CD4-positive, alpha-beta T cell treated with Interleukin-15 for 1 hour (primary cell): ENCODE measurements at regions not wholly inside any gene's neighbourhood (a gene's known extent, or its start where the extent isn't known, plus 50 kb on each side); places are given as distances from the start of the nearest gene placed in this dataset.
"Not testable (repeated sequence)": the region's sequence is repeated elsewhere in the genome, so short reads cannot be mapped to it uniquely, and the experiment has no call there.

Experiments
- DNase-seq: peaks from one replicate; pipeline ENCODE4 v3.0.0-alpha.2; 2020

DNA sequence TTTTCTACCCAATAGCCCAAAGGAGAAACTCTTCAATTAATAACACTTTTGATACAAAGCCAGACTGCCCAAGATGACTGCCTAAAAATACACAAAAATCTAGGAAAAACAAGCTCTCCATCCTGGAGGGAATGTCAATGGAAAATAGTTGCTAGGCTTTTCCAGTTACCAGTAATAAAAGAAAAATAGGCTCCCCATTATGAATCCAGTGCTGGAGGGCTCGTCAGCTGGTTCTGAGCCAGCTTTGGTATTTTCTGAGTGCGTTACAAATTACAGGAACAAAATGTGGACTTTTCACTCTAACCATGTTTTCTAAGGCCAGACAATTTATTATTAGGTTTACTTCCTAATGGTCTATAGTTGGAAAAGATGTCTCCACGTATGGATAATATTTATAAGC is 414.5 kb downstream of the ACTL7B start:
- DNase-seq: no peak

DNA sequence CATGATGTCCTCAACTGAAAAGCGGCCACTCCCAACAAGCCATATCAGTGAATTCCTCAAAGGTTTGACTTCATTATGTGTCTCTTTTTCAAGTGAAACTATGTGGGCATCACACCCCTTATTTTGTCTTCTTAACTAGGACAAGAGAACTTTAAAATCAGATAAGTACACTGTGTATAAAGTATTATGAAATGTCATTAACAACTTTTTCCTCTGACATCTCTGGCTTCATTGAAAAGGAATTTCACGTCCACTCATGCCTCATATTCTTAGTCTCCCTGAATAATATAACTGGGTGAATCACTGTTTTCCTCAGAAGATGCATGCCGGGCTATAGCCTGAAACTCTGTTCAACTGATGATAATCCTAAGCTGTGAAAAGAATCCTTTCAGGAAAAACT is 415.8 kb downstream of the ACTL7B start:
- no peak for DNase-seq

DNA sequence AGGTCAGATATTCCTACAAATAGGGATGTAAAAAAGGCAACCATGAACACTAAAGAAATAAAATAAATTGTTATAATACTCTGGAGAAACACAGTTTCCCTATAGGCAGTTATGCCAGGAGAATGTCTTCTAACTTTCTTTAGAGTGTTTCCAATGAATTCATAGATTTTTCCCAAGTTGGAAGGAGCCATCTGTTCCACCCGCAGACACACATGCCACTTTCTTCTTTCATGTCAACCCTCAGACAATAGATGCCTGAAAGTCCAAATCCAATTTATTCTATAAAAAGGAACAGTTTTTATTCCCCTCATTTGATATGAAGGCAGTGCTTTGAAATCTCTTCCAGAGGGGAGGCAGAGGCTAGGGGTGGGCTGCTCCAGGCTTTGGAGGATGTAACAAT is 418.1 kb downstream of the ACTL7B start:
- DNase-seq: no peak

DNA sequence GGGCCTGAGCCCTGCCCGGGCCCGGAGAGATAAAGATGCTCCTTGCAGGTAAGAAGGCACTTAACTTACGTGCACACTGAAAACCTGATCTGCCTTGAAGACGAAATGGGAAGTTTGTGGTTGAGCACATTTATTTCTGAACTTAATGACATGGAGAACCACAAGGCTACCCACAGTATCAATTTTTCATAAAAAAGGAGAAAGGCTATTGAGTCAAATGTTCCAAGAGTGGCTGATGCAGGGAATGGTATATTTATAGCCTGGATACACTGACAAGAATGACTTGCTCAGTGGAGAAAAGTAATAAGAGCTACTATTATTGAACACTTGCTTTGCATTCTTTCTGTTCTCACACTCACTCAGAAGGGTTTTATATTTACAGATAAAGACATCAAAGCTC is 419.3 kb downstream of the ACTL7B start:
- no peak for DNase-seq

DNA sequence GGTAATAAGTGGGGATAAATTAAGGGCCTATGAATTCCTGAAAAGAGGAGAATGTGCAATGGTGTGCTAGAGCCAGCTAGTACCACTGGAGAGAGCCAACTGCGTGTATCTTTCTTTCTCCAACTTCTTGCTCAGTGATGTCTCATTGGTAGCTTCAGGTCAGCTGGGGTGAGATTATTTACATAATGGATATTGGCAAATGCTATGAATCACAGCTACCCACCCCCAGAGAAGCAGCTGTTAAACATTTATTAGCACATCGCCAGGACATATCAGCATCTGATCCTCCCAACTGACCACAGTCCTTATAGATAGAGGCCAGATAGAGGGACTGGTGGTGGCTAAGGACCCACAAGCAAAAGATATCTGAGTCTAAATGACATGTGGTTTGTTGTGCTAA is 421.3 kb downstream of the ACTL7B start:
- DNase-seq: no peak

DNA sequence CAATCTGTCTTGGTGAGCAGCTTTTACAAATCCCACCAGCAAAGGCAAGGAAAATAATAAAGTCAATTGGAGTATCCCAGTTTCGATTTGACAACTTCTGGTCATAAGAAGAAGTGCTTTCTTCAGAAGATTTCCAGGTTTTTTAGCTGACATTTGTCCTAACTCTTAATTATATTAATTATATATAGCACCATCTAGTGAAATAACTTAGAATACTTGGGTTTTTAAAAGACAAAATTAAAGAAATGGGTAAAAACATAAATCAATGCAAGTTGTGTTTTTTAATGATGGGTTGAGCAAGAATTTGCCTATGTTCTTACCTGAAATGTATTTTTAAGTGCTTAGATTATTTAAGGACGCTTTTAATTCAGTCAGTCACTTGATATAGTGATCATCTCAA is 421.8 kb downstream of the ACTL7B start:
- no peak for DNase-seq

DNA sequence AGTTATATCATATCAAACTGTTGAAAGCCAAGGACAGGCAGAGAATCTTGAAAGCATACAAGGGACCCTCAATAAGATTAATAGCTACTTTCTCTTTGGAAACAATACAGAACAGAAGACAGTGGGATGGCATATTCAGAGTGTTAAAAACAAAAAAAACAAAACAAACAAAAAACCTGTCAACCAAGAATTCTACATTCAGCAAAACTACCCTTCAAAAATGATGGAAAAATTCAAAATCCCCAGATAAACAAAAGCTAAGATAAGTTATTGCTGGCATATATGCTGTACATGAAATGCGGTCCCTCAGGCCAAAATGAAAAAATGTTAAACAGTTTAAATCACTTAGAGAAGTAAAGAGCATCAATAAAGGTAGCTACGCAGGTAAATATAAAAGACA is 425.1 kb downstream of the ACTL7B start:
- no peak for DNase-seq

DNA sequence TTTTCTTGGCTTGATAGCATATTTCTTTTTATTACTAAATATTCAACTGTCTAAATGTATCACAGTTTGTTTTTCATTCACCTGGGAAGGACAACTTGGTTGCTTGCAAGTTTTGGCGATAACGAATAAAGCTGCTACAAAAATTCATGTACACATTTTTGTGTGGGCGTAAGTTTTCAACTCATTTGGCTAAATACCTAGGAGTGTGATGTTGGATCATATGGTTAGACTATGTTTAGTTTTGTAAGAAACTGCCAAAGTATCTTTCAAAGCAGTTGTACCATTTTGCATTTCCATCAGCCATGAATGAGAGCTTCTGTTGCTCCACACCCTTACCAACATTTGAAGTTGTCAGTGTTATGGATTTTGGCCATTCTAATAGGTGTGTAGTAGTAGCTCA is 428.0 kb downstream of the ACTL7B start:
- DNase-seq: no peak

DNA sequence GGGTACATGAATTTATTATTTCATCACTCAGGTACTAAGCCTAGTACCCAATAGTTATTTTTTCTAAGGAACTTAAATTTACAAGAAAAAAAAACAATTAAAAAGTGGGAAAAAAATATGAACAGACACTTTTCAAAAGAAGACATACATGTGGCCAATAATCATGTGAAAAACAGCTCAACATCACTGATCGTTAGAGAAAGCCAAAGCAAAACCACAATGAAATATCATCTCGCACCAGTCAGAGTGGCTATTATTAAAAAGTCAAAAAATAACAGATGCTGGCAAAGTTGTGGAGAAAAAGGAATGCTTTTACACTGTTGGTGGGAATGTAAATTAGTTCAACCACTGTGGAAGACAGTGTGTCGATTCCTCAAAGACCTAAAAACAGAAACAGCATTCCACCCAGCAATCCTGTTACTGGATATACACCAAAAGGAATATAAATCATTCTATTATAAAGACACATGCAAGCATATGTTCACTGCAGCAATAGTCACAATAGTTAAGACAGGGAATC is 429.3 kb downstream of the ACTL7B start:
- not testable (repeated sequence) for DNase-seq

DNA sequence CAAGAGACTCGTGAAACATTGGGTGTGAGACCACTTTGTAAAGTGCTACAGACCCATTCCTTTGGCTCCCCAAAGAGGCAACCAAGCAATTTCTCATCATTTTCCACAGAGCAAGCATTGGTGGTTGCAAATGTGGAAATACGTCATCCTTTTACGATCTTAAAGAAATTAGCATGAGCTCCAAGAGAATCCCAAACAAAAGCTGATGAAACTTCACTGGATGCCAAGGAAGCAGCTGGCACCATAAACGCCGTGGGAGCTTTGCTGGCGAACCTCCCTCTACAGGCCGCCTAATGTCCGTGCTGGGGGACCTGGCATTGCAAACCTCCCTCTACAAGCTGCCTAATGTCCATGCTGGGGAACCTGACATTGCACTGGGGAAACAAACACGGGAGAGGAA is 432.4 kb downstream of the ACTL7B start:
- DNase-seq: no peak

DNA sequence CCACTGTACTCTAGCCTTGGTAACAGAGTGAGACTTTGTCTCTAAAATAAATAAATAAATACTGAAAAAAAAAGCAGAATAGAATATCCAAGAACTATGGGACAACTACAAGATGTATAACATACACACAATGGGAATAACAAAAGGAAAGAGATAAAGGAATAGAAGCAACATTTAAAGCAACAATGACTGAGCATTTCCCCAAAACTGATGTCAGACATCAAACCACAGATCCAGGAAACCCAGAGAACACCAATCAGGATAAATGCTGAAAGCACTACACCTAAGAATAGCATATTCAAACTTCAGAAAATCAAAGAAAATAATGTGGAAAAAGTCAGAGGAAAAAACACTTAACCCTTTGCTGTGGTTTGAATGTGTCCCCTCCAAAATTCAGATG is 436.4 kb downstream of the ACTL7B start:
- DNase-seq: no peak

DNA sequence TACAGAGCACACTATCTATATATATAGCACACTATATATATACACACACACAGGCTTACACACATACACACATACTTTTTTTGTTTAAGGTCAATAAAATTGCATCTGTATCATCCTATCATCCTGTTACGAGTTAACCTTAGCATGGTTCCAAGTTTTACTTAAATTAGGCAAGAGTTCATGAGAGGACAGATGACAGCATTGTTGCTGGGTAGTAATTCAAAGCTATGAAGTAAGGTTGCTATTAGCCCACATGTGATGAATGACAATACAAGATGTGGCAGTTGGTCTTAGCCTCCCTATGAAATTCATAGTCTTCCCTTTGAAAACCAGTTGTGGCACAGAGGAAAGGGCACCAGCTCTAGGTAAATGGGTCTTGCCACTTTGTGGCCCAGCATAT is 438.1 kb downstream of the ACTL7B start:
- DNase-seq: no peak

DNA sequence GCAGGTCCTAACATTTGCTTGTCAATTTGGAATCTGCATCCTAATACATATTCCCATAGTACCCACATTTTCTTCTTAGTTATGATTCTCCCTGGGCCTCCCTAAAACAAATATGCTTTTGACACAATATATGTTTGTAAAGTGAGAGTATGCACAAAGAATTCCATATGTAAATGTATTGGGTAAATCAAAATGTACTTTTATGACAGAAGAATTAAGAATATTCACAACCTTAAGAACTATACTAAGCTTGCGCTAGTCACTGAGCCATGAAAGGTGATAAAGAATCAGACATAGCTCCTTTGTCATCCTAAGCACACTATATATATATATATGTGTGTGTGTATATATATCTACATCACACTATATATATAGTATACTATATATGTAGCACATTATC is 438.5 kb downstream of the ACTL7B start:
- no peak for DNase-seq

DNA sequence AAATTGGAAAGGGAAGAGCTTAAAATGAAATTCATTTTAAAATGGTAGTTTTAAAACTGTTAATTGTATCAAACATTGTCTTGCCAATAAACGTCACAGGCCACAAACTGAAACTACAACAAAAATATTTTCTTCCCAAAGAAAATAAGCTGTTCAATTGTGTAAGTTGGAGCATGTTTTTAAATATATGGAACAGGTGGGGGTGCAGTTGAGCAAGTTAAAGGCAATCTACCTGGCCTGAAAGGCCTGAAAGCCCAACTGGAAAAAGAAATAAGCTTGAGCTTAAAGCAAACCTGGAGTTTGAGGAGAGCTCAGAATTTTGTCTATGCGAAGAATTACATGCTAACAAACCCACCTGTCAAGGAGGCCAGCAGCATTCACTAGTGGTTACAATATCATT is 439.5 kb downstream of the ACTL7B start:
- no peak for DNase-seq

DNA sequence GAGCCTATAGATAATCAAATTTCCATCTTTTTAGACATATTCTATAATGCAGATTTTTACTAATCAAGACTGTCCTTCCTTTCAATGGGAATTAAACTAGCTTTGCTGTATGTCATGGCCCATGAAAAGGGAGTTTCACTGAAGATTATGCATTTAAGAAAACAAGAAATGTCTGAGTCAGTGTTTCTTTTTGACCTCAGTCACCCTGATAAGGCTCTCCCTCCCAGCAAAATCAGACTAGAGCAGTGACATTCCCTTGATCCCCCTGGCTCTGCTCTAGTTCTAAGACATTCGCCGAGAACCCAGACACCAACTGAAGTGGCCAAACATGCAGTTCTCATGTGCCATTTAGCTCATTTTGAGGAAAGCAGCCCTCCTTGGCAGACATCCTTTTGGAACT is 442.0 kb downstream of the ACTL7B start:
- no peak for DNase-seq

DNA sequence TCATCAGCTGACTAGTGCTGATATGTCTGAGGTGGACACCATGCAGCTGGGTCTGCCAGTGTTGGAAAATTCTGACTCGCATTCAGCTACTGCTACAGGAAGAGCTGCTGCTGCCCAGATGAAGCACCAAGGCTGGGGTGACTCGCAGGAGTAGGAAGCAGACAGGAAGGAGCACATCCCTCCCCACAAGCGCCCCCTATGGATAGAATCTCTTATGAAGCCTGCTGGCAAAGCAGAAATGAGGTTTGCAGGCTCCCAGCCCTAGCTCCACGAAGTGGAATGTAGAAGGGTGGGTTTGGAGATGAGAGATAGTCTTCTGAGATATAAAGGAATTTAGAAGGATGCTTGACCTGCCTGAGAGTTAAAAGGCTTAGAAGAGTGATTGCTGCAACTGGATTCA is 443.0 kb downstream of the ACTL7B start:
- DNase-seq: no peak

DNA sequence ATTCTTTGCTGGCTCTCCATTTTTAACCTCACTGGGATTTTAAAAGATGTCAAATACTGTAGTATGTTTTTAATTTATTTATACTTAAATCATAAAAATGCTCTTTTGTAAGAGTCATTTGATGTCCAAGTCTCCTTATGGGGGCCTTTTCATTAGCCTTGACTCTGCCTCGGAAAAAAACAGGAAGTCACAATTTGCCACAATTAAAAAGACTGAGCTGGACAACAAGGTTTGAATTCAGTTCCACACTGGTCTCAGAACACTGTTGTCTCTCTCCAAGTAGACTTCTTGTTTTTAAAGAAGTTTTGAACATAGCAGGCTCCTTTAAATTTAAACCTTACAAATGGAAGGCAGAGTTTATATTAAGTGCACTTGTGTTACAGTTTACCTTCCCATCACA is 444.2 kb downstream of the ACTL7B start:
- no peak for DNase-seq

DNA sequence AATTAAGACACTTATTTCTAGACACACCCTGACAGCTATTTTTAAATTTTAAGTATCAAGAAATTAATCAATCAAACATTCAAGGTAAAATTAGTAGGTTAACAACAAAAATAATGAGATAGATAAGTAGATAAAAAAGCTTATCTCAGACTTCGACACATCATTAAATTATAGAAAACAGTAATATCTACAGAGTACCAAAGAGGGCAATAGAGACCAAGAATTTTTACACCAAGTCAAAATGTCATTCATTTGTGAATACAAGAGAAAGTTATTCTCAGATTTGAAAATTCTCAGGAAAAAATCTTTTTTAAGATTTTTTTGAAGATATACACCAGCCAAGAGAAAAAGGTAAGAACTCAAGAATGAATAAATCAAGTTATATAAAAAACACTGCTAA is 445.6 kb downstream of the ACTL7B start:
- no peak for DNase-seq

DNA sequence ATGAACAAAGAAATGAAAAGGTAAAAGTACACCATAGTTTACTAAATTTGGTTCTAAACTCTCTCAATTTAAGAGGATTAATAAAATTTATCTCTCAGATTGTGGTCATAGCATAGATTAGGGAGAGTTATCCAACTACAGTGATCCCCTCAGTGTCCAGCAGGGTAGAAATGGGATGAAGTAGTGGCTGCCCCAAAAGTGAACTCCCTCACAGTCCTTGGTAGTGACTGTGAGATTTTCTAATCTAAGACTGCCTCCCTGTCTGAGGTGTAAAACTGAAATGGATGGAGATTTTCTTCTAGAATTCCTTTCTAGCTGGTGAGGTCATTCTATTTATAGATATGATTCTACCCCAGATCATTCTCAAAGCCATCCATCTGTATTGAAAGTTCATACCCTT is 455.5 kb downstream of the ACTL7B start:
- DNase-seq: no peak

DNA sequence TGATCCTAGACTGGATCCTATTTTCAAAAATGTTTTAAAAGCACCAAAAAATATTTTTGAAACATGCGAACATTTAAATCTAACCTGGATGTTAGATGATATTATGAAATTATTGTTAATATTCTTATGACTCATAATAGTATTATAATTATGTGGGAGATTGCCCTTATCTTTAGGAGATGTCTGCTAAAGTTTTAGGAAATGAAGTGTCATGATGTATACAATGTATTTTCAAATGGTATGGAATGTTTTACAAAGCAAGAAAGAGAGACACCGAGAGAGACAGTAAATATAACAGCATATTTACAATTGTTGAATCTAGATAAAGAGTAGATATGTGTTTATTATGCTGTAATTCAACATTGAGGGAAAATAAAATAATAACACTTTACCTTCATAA is 455.9 kb downstream of the ACTL7B start:
- DNase-seq: no peak

DNA sequence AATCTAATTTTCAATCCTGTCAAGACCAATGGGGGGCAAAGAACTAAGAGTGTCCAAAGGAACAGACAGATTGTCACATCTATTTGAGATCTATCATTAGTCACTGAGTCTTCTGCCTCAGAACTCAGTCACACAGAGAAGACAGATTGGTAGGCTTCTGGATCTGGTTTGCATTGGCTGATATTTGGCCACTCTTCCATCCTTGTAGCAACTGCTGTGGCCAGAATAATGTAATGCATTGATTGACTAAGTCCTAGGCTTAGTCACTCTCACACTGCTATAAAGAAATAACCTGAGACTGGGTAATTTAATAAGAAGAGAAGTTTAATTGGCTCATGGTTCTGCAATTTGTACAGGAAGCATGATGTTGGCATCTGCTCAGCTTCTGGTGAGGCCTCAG is 458.5 kb downstream of the ACTL7B start:
- DNase-seq: no peak

DNA sequence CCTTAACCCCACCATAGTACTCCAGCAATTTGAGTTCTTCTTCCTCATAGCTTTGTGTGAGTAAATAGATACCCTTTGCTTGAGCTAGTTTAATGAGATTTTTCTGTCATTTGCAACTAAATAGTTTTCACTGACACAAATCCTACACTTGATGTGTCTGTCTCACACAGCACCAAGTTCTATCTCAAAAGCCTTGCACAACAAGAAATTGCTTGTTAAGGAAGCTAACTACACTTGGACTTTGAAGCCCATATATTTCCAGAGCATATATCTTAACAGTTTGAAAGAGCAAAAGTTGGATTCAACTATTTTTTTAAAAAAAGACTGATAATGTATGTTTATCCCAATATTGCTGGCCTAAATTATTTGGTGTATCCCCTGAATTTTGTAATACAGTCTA is 459.2 kb downstream of the ACTL7B start:
- DNase-seq: no peak

DNA sequence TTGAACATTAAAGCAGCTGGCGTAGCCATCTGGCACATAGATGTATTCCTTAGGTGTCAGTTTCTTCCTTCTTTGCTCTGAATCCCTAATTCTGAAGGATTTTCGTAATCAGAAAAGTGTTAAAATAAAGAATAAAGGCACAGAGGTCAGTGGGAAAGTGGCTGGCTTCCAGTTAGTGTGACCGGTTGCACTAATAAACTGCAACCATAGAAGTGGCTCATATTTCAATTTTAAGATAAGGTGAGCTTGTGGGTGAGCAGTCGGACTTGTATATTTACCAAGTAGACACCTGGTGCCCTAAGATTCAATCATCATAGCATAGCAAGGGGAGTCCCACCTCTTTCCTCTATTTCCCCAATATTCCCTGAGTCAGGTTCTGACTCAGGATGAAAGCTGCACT is 459.6 kb downstream of the ACTL7B start:
- no peak for DNase-seq

DNA sequence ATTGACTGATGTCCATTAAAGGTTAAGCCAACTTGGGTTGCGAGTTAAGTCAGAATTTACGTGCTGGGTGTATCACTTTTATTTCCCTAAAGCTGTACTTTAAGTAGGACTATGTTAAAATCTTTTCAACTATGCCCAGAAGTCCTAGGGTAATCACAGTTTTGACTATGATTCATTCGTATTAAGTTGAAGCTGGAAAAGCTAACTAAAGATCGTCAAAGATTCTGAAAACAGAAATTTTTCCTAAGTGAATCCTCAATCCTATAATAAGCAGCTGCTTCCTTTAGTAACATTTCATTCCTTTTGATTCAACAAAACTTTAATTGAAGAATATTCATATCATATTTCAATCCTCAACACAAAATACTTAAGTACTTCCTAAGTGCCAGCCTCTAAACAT is 460.4 kb downstream of the ACTL7B start:
- DNase-seq: no peak

DNA sequence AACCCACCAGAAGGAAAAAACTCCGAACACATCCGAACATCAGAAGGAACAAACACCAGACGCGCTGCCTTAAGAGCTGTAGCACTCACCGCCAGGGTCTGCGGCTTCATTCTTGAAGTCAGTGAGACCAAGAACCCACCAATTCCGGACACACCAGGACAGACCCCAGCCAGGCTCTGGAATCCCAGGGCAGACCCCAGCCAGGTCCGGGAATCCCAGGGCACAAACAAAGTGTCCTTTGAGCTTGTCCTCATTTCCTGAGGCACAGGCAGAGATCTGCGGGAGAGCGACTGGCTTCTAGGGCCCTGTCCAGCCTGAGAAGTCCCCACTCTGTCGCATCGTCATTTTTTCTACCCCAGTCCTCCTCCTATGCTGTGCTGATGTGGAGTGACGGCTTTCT is 461.1 kb downstream of the ACTL7B start:
- no peak for DNase-seq

DNA sequence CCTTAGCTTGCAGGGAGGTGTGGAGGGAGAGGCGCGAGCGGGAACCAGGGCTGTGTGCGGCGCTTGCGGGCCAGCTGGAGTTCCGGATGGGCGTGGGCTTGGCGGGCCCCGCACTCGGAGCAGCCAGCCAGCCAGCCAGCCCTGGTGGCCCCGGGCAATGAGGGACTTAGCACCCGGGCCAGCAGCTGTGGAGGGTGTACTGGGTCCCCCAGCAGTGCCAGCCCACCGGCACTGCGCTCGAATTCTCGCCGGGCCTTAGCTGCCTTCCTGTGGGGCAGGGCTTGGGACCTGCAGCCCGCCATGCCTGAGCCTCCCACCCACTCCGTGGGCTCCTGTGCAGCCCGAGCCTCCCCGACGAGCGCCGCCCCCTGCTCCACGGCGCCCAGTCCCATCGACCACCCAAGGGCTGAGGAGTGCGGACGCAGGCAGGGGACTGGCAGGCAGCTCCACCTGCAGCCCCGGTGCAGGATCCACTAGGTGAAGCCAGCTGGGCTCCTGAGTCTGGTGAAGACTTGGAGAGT is 462.2 kb downstream of the ACTL7B start:
- DNase-seq: not testable (repeated sequence)
